Activated T-cell treated with anti-CD3 and anti-CD28 coated beads, Interleukin-2, amount 50 U/mL, for 4 hours (primary cell): ENCODE measurements at regions not wholly inside any gene's neighbourhood (a gene's known extent, or its start where the extent isn't known, plus 50 kb on each side); places are given as distances from the start of the nearest gene placed in this dataset.
A peak's percentile ranks its signal among the peaks of the same experiment; 100 is the strongest.

Experiments
- ATAC-seq, 2 donors: fragments of 200-7000 bp; cut with Tn5 transposase; one replicate each; pipeline ENCODE4 v1.10.0; 2021
- DNase-seq: peaks from one replicate; pipeline ENCODE4 v3.0.0-alpha.2; 2020
- H3K27me3 Mint-ChIP-seq: one replicate; pipeline ENCODE4 v1.8.0; 2021; ENCODE audit warnings: low read depth, mixed read lengths
- H3K36me3 Mint-ChIP-seq: one replicate; pipeline ENCODE4 v1.8.0; 2022; ENCODE audit warnings: mixed read lengths; ENCODE audit not compliant: insufficient read depth
- H3K4me1 Mint-ChIP-seq: one replicate; pipeline ENCODE4 v1.8.0; 2021; ENCODE audit warnings: low read depth, mixed read lengths
- H3K4me3 Mint-ChIP-seq: one replicate; pipeline ENCODE4 v1.8.0; 2021; ENCODE audit warnings: mild to moderate bottlenecking, moderate library complexity, mixed read lengths
- H3K9me3 Mint-ChIP-seq: one replicate; pipeline ENCODE4 v1.8.0; 2021; ENCODE audit warnings: mixed read lengths

- Mint-ChIP-seq H3K36me3 (no peaks in the 10 kb centered on the region), H3K4me1 (no peaks in the 10 kb centered on the region), H3K9me3 (no peaks in the 10 kb centered on the region), H3K4me3 (no peak overlapping the region), H3K27me3 (peaks cover 4% of the 10 kb centered on the region)
- DNase-seq (no peak), ATAC-seq (no peak)
Observed at GRCh38 chr16:22672830-22673210, 141.1 kb upstream of the HS3ST2 start.

GRCh38 chr16:22673421-22673831 is 140.5 kb upstream of the HS3ST2 start:
- Mint-ChIP-seq H3K9me3 (no peaks in the 10 kb centered on the region), H3K4me3 (no peak overlapping the region), H3K36me3 (no peaks in the 10 kb centered on the region), H3K4me1 (no peaks in the 10 kb centered on the region), H3K27me3 (peaks cover 4% of the 10 kb centered on the region)
- ATAC-seq = no peak
- DNase-seq = no peak

DNA sequence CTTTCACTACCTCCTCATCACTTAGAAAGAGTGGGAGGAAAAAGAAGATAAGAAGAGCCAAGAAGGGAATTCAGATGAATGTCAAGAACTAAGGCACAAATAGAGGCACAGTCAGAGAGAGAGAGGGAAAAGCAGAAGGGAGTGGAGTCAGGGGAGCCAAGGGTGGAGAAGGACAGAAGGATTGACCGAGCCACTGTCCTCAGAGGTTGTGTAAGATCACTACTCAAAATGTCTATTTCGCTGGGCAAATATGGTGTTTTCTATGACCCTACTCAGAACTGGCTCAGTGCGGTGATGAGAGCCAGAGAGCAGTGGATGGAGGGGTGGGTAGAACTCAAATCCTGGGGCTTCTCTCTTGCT is 139.2 kb upstream of the HS3ST2 start:
- Mint-ChIP-seq H3K27me3 (peaks cover 4% of the 10 kb centered on the region), H3K36me3 (no peaks in the 10 kb centered on the region), H3K9me3 (no peaks in the 10 kb centered on the region), H3K4me1 (no peaks in the 10 kb centered on the region), H3K4me3 (no peak overlapping the region)
- ATAC-seq (no peak), DNase-seq (no peak)

DNA sequence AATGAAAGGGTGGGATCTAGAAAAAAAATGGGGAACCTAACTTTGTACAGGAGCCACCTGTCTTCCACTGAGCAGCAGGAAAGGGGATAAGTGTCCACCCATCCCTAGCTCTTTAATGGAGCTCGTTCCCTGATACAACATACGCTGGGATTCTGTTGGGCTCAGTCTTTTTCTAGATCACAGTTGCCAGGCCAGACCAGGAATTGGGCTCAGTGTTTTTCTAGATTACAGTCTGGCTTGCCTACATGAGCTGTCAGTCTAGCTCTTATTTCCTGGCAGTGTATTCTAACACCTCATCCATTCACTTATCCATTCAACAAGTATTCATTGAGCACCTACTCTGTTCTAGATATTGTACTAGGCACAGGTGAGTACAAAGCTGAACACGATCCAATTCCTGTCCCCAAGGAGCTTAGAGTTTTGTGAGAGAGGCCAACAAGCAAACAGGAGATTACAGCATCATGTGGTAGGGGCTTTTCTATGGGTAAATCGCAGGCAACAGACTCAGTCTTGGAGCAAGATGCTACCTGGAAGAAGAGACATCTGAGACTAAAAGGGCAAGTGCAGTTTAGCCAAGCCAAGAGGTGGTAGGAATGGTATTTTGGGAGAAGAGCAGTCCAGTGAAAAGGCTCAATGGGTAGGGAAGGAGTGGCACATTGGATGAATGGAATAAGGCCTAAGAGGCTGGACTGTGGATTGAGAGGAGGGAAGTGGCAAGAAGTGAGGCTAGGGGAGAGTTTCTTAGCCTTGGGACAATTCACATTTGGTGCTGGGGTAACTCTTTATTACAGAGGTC is 138.0 kb upstream of the HS3ST2 start:
- no peaks in the 10 kb centered on the region for H3K9me3 Mint-ChIP-seq
- no peak for DNase-seq
- no peak overlapping the region for H3K4me3 Mint-ChIP-seq
- no peaks in the 10 kb centered on the region for H3K36me3 Mint-ChIP-seq
- ATAC-seq = no peak
- H3K27me3 Mint-ChIP-seq = peaks cover 4% of the 10 kb centered on the region
- H3K4me1 Mint-ChIP-seq = no peaks in the 10 kb centered on the region

GRCh38 chr16:22677024-22677830 is 136.7 kb upstream of the HS3ST2 start:
- Mint-ChIP-seq H3K9me3 (no peaks in the 10 kb centered on the region), H3K36me3 (no peaks in the 10 kb centered on the region), H3K4me1 (no peaks in the 10 kb centered on the region), H3K4me3 (no peak overlapping the region), H3K27me3 (peaks cover 8% of the 10 kb centered on the region)
- no peak for ATAC-seq
- no peak for DNase-seq

DNA sequence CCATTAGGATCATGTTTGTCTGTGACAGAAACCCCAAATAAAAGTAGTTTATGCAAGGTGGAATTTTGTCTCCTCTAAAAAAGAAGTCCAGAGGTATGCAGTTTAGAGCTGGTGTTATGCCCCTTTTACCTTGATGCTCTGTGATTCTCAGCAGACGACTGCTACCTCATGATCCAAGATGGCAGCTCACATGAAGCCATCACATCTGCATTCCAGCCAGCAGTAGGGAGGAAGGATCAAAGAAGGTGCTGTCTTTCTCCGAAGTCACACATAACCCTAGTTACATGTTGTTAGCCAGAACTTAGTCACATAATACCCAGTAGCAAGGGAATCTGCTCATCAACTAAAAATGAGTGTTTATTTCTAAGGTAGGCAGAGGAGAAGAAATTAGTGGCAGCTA is 135.7 kb upstream of the HS3ST2 start:
- Mint-ChIP-seq H3K4me3 (no peak overlapping the region), H3K27me3 (peaks cover 10% of the 10 kb centered on the region), H3K9me3 (no peaks in the 10 kb centered on the region), H3K36me3 (no peaks in the 10 kb centered on the region), H3K4me1 (no peaks in the 10 kb centered on the region)
- no peak for DNase-seq
- ATAC-seq = no peak

DNA sequence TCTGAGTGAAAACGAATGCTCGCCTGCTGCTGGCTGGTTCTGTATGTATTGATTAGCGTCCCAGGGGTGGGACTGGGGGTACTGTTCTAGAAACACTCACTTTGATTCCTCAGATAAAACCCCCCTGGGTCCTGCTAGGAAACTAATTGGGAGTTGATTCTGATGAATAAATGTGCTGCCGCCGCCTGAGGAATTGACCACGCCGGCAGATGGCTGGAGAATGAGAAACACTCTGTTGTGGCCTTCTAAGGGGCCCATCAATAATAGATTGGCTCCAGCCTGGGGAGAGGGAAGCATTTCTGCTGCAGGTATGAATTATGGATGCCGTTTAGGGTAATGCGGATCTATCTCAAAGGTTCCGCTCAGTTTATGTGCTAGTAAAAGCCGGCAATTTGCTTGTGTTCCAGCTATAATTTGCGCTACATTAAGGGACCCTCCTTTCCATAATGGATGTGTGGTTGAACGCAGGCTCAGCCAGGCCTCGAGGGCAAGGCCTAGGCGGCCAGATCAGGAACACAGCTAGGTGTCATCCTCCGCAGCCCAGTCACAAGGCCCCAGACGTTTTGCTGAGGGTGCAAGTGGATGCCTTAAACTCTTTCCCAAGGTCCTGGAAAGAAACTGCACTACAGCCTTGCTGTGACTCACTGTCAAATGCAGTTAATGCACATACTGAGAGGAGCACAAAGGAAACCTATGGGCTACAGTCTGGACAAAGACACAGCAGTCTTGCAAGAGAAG is 132.2 kb upstream of the HS3ST2 start:
- peaks cover 17% of the 10 kb centered on the region for H3K27me3 Mint-ChIP-seq
- peaks cover 4% of the 10 kb centered on the region for H3K9me3 Mint-ChIP-seq
- DNase-seq (no peak), ATAC-seq (no peak)
- peaks cover 3% of the 10 kb centered on the region for H3K4me1 Mint-ChIP-seq
- no peaks in the 10 kb centered on the region for H3K36me3 Mint-ChIP-seq
- H3K4me3 Mint-ChIP-seq = no peak overlapping the region

DNA sequence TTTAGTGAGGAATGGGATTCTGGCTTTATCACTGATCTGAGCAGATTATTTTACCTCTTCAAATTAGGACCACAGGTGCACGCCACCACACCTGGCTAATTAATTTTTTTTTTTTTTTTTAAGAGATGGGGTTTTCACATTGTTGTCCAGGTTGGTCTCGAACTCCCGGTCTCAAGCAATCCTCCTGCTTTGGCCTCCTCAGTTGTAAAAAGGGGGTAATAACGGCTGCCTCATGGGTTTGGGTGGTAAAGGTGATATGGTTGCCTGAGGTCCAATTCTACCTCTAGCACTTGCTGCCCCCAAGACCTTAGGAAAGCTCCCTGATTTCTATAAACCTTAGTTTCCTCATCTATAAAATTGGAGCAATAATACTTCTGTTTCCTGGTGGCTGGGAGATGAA is 130.7 kb upstream of the HS3ST2 start:
- Mint-ChIP-seq H3K4me1 (peaks cover 3% of the 10 kb centered on the region), H3K4me3 (no peak overlapping the region), H3K9me3 (peaks cover 9% of the 10 kb centered on the region), H3K27me3 (peaks cover 12% of the 10 kb centered on the region), H3K36me3 (no peaks in the 10 kb centered on the region)
- ATAC-seq = no peak
- no peak for DNase-seq

- DNase-seq (no peak), ATAC-seq (no peak)
- Mint-ChIP-seq H3K4me3 (no peak overlapping the region), H3K4me1 (peaks cover 3% of the 10 kb centered on the region), H3K27me3 (peaks cover 12% of the 10 kb centered on the region), H3K9me3 (peaks cover 9% of the 10 kb centered on the region), H3K36me3 (no peaks in the 10 kb centered on the region)
Observed at GRCh38 chr16:22683730-22684573, 130.0 kb upstream of the HS3ST2 start.

DNA sequence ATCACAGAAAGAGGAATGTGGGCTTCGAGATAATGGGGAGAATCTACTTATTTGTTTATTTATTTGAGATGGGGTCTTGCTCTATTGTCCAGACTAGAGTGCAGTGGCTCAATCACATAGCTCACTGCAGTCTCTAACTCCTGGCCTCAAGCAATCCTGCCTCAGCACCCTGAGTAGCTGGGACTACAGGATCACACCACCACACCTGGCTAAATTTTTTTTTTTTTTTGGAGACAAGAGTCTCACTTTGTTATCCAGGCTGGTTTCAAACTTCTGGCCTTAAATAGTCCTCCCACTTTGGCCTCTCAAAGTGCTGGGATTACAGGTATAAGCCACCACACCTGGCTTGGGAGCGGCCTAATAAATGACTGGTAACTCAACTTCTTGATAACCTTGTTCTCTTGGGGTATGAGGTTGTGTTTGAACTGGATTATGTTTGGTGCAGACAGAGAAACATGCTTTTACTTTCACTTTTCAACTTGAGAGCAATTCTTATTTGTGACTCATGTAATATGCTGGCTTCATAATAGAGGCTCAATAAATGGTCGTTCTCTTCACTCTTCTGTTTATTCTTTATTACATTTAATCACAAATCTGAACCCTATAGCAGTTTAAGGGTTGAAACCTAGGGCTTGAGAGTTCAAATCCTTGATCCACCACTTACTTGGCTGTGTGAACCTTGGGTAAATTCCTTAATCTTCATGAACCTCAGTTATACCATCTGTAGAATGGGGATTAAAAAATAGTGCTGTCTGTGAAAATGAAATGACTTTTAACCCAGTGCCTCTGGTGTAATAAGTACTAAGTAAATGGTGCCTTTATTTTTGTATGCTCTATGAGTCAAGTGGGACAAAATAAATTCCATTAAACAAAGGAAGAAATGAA is 129.1 kb upstream of the HS3ST2 start:
- peaks cover 12% of the 10 kb centered on the region for H3K27me3 Mint-ChIP-seq
- peak; percentile 34 to 56 for ATAC-seq
- H3K36me3 Mint-ChIP-seq = no peaks in the 10 kb centered on the region
- DNase-seq = no peak
- peaks cover 9% of the 10 kb centered on the region for H3K9me3 Mint-ChIP-seq
- H3K4me1 Mint-ChIP-seq = peaks cover 3% of the 10 kb centered on the region
- H3K4me3 Mint-ChIP-seq = no peak overlapping the region

- Mint-ChIP-seq H3K4me1 (peaks cover 3% of the 10 kb centered on the region), H3K9me3 (peaks cover 9% of the 10 kb centered on the region)
- ATAC-seq = no peak
Observed at GRCh38 chr16:22685459-22685830, 128.5 kb upstream of the HS3ST2 start.

GRCh38 chr16:22687031-22687530 is 126.9 kb upstream of the HS3ST2 start:
- ATAC-seq (no peak), DNase-seq (no peak)
- Mint-ChIP-seq H3K36me3 (no peaks in the 10 kb centered on the region), H3K4me1 (peaks cover 3% of the 10 kb centered on the region), H3K27me3 (peaks cover 9% of the 10 kb centered on the region), H3K4me3 (no peak overlapping the region), H3K9me3 (peaks cover 9% of the 10 kb centered on the region)

More at GRCh38 chr16:22685459-22685830, 128.5 kb upstream of the HS3ST2 start:
- H3K36me3 Mint-ChIP-seq = no peaks in the 10 kb centered on the region
- H3K4me3 Mint-ChIP-seq = no peak overlapping the region
- peaks cover 12% of the 10 kb centered on the region for H3K27me3 Mint-ChIP-seq
- no peak for DNase-seq

GRCh38 chr16:22688463-22688862 is 125.5 kb upstream of the HS3ST2 start:
- Mint-ChIP-seq H3K27me3 (peaks cover 6% of the 10 kb centered on the region), H3K9me3 (peaks cover 9% of the 10 kb centered on the region), H3K36me3 (no peaks in the 10 kb centered on the region), H3K4me3 (no peak overlapping the region), H3K4me1 (peaks cover 3% of the 10 kb centered on the region)
- DNase-seq (no peak), ATAC-seq (no peak)
